HFF-Myc (cell line): ENCODE measurements at regions not wholly inside any gene's neighbourhood (a gene's known extent, or its start where the extent isn't known, plus 50 kb on each side); places are given as distances from the start of the nearest gene placed in this dataset.

ENCODE experiments used
- DNase-seq: peaks from one replicate; pipeline ENCODE4 v3.0.0-alpha.2; 2011; ENCODE audit warnings: low read depth; ENCODE audit errors: extremely low read depth
- H3K4me3 ChIP-seq: replicated peaks from 2 replicates; pipeline ENCODE4 v1.5.1; 2011; ENCODE audit warnings: low read depth, mild to moderate bottlenecking, control low read depth, low read length
- TF ChIP-seq, protein P1 (sequence below): IDR thresholded peaks from 2 replicates; pipeline ENCODE4 v1.5.1; 2012; ENCODE audit warnings: mild to moderate bottlenecking, low read depth, low read length, control low read depth; ENCODE audit errors: missing control alignments

DNA sequence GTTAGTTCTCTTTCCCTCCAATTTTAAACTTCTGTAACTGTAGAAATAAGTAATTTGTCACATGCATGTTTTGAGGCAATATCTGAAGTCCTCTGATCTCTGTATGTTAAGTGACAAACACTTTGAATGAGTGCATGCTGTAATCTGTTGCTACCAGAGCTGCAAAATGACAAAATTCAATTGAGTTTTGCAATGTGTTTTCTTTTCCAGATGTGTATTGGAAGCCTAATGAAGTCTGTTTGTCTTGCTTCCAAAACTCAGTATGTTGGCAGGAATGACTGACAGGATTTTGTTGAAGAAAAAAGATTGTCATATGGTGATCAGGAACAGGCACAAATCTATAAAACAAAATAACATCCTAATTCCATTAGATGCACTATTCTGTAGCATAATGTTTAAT, 561.6 kb upstream of the CDH8 start:
- no peak overlapping the region for H3K4me3 ChIP-seq
- DNase-seq, result no peak
- TF ChIP-seq, protein P1, sequence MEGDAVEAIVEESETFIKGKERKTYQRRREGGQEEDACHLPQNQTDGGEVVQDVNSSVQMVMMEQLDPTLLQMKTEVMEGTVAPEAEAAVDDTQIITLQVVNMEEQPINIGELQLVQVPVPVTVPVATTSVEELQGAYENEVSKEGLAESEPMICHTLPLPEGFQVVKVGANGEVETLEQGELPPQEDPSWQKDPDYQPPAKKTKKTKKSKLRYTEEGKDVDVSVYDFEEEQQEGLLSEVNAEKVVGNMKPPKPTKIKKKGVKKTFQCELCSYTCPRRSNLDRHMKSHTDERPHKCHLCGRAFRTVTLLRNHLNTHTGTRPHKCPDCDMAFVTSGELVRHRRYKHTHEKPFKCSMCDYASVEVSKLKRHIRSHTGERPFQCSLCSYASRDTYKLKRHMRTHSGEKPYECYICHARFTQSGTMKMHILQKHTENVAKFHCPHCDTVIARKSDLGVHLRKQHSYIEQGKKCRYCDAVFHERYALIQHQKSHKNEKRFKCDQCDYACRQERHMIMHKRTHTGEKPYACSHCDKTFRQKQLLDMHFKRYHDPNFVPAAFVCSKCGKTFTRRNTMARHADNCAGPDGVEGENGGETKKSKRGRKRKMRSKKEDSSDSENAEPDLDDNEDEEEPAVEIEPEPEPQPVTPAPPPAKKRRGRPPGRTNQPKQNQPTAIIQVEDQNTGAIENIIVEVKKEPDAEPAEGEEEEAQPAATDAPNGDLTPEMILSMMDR, result no peak

DNA sequence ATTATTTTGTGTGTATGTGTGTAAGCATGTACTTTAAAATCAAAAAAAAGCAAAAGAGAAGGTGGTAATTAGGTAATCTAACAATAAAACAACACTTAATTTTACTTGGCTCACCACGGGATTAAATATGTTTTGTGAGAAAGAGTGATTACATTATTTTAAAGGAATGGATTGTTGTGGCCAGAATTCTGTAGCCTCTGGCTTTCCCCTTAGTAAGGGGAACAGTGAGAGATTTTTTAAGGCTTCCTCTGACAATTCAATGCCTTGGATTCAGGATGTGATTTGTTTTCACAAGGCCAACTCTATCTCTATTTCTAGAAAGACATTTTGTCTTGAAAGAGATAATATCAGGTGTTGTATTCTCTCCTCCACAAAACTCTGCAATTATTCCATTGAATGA, 560.3 kb upstream of the CDH8 start:
- no peak for DNase-seq
- TF ChIP-seq, protein P1, result no peak
- no peak overlapping the region for H3K4me3 ChIP-seq

DNA sequence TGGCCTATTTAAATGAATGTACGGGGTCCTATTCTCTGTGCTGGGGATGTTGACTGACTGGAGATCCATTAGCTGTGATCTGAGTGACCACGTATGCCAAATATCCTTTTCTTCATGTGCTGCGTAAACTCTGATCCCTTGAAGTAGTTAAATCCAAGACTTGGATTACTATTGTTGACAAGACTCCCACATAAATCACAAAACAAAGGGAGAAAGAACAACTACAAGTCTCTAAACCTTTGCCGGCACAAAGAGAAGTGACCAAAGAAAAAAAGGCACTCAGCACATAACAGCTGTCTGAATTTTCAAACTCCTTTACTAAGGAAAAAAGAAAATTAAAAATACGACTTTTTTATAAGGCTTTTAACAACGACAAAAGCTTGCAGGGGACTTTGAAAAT, 559.9 kb upstream of the CDH8 start:
- TF ChIP-seq, protein P1, result no peak
- H3K4me3 ChIP-seq, result no peak overlapping the region
- no peak for DNase-seq

DNA sequence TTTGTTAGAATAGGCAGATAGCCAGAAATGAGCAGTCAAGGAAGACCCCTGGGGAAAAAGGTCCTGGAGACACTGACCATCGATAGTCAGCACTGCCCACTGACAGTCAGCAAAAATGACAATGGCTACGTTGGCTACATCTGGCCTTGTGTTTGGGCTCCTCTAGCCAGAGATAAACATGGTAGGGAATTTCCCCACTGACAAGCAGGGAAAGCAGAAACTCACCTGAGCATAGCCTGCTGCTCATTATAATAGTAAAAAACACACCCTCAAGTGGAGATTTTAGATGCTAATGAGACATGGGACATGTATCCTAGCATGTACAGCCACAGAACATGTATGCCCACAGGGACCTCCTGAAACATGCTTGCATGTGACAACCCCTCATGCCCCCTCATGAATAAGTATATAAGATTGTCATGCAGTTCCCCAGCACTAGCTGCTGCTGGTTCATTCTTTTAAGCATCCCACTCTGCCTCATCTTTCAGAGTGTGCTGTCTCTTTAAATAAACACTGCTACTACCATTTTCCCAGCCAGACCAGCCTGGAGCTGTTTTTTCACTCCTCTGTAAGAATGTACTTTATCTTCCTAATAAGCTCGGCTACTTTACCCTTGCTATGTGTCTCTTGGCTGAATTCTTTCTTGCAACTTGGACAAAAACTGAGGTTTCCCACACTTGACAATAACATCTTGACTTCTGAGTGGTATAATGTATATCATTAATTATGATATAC, 550.1 kb upstream of the CDH8 start:
- TF ChIP-seq, protein P1, result no peak
- no peak for DNase-seq
- H3K4me3 ChIP-seq, result no peak overlapping the region

DNA sequence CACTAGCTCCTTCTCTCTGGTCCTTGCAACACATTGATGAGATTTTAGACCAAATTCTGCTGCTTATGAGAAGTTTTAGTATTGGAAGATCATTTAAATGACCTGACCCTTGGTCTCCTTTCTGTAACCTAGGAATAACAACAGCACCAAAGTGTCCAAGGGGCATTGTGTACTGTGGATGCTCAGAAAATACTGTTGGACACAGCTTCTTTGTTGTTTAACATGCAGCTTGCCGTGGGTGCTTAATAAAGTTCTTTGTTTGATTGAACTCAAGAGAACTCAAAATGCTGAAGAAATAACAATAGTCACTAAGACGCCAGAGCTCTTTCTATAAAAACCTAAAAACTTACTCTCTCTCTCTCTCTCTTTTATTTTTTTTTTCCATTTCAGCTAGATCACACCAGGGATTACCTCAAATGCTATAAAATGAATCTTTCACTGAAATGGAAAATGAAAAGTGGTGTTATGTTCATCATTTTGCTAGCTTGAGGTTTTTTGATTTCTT, 548.9 kb upstream of the CDH8 start:
- DNase-seq, result no peak
- TF ChIP-seq, protein P1, result no peak
- H3K4me3 ChIP-seq, result no peak overlapping the region

DNA sequence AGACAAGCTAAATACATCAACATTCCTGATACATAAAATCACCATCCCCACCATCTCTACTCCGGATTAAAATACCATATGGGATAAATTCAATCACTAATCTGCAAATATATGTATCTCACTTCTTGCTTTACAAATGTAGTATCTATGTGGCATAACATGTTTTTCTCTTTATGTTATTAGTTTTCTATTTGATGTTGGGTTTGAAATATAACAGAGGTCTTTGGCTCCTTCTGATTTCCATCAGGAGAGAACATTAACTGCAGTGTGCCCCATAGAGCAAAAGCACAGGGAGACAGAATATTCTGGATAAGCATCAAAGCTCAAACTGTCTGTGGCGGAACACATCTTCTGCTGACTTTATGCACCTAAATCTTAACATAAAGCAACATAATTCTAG, 547.2 kb upstream of the CDH8 start:
- no peak overlapping the region for H3K4me3 ChIP-seq
- TF ChIP-seq, protein P1, result no peak
- DNase-seq, result no peak

DNA sequence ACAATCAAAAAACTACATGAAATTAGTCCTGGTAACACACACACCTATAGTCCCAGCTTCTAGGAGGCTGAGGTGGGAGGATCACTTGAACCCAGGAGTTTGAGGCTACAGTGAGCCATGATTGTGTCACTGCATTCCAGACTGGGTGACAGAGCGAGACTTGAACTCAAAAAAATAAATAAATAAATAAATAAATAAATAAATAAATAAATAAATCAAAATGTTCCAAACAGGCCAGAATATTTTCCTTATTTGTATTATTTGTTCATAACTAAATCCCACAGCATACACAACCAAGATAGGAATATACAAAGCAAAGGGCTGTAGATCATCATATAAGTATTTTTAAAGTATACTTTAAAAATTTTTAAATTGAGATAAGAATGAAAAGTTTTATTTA, 537.2 kb upstream of the CDH8 start:
- H3K4me3 ChIP-seq, result no peak overlapping the region
- DNase-seq, result no peak
- TF ChIP-seq, protein P1, result no peak
